ENCODE measurements at regions not wholly inside any gene's neighbourhood (a gene's known extent, or its start where the extent isn't known, plus 50 kb on each side); places are given as distances from the start of the nearest gene placed in this dataset.

DNA sequence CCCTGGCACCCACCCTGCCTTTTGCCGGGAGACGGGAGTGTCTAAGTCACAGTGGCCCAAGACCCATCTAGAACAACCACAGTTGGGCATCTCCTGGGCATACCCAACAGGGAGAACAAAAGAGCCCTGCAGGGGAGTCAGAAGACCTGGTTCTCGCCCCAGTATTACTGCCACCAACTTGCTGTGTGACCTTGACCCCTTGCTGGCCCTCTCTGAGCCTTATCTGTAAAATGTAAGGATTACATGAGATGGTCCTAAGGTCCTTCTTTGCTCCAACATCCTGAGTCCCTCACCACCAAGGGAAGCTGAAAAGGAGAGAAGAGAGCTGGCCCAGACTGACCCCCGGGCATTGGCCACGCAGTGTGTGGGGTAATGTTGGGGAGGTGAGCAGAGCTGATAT, 119.0 kb downstream of the CCT6B start:
- TF ChIP-seq GATA2 (IDR thresholded peaks at IDR 0.05; ENCODE audit: low read depth, low read length): no peak
- no peak for TF ChIP-seq GATA3 (IDR thresholded peaks at IDR 0.05; ENCODE audit: low read depth, low read length)

Data from SH-SY5Y (cell line).